ENCODE measurements at regions not wholly inside any gene's neighbourhood (a gene's known extent, or its start where the extent isn't known, plus 50 kb on each side); places are given as distances from the start of the nearest gene placed in this dataset.
"Not testable (repeated sequence)": the region's sequence is repeated elsewhere in the genome, so short reads cannot be mapped to it uniquely, and the experiment has no call there.

GRCh38 chr6:163895162-163895561, 480.6 kb downstream of the QKI start:
- no peak for DNase-seq

GRCh38 chr6:163893609-163894189, 479.2 kb downstream of the QKI start:
- DNase-seq: no peak

- no peak for DNase-seq
These were observed 478.5 kb downstream of the QKI start for GRCh38 chr6:163892824-163893561.

GRCh38 chr6:163889904-163890514, 475.5 kb downstream of the QKI start:
- DNase-seq: no peak

GRCh38 chr6:163888030-163888819, 473.7 kb downstream of the QKI start:
- DNase-seq: no peak

- no peak for DNase-seq
These were observed 471.9 kb downstream of the QKI start for GRCh38 chr6:163886428-163886827.

- no peak for DNase-seq
These were observed 469.5 kb downstream of the QKI start for GRCh38 chr6:163883984-163884383.

- no peak for DNase-seq
These were observed 464.2 kb downstream of the QKI start for GRCh38 chr6:163878698-163879097.

- DNase-seq: no peak
These were observed 463.5 kb downstream of the QKI start for GRCh38 chr6:163877877-163878639.

- DNase-seq: no peak
These were observed 461.9 kb downstream of the QKI start for GRCh38 chr6:163876391-163876790.

- no peak for DNase-seq
These were observed 460.3 kb downstream of the QKI start for GRCh38 chr6:163874784-163875183.

GRCh38 chr6:163872335-163872734, 457.8 kb downstream of the QKI start:
- no peak for DNase-seq

GRCh38 chr6:163871616-163872015, 457.1 kb downstream of the QKI start:
- DNase-seq: no peak

- no peak for DNase-seq
These were observed 453.2 kb downstream of the QKI start for GRCh38 chr6:163867518-163868292.

- DNase-seq: no peak
These were observed 451.7 kb downstream of the QKI start for GRCh38 chr6:163866192-163866591.

GRCh38 chr6:163863565-163863964, 449.0 kb downstream of the QKI start:
- no peak for DNase-seq

- DNase-seq: no peak
These were observed 448.2 kb downstream of the QKI start for GRCh38 chr6:163862701-163863100.

GRCh38 chr6:163861627-163862026, 447.1 kb downstream of the QKI start:
- no peak for DNase-seq

GRCh38 chr6:163860287-163861081, 446.0 kb downstream of the QKI start:
- no peak for DNase-seq

GRCh38 chr6:163858870-163859269, 444.4 kb downstream of the QKI start:
- DNase-seq: not testable (repeated sequence)

GRCh38 chr6:163857421-163857820, 442.9 kb downstream of the QKI start:
- DNase-seq: no peak
